Epithelial cell of prostate (primary cell): ENCODE measurements at regions not wholly inside any gene's neighbourhood (a gene's known extent, or its start where the extent isn't known, plus 50 kb on each side); places are given as distances from the start of the nearest gene placed in this dataset.
"Not testable (repeated sequence)": the region's sequence is repeated elsewhere in the genome, so short reads cannot be mapped to it uniquely, and the experiment has no call there.

Experiments used
- DNase-seq: peaks from one replicate; pipeline ENCODE4 v3.0.0-alpha.2; 2011; ENCODE audit warnings: low read depth, low spot score
- H3K27ac ChIP-seq: fragments of 450-650 bp; 2 replicates; pipeline ENCODE4 v1.5.1; 2017; ENCODE audit warnings: mild to moderate bottlenecking

DNA sequence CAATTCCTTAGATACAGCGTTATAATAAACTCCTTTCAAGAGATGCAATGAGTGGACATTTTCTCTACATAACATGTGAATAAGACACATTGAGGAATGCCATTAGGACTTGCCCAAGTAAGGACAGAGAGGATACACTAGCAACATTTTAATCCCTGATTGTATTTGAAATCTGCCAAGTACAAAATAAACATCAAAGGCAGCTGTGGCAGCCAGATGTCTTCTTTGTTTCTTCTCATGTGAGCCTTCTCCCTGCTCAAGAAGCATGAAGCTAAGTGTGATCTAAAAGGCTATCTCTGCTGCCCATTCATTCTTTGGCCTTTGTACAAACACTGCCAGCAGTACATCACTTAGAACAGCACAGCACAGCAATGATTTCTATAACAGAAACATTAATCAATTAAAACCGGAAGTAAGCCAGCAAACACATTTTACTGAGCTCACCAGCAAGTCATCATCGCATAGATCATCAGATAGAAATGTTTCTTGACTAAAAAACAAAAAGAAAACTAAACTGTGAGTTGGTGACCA, 364.0 kb downstream of the CNTN6 start:
- no peak overlapping the region for H3K27ac ChIP-seq
- no peak for DNase-seq

DNA sequence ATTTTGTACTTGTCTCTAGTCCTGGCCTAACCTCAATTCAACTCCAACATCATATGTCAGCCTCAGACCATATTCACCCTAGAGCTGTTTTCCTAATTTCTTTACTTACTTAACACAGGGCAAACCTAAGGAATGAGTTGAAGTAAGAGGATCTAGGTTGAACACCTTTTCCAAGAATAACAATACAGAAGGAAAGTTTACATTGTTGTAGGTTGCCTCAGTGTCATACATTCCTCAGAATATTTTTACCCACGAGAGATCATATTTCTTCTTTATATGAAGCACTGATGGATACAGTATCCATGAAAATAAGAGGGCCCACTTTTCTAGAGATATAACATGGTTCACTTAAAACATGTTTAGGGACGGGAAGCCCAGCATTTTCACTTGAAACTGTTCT, 369.5 kb downstream of the CNTN6 start:
- DNase-seq = no peak
- no peak overlapping the region for H3K27ac ChIP-seq

DNA sequence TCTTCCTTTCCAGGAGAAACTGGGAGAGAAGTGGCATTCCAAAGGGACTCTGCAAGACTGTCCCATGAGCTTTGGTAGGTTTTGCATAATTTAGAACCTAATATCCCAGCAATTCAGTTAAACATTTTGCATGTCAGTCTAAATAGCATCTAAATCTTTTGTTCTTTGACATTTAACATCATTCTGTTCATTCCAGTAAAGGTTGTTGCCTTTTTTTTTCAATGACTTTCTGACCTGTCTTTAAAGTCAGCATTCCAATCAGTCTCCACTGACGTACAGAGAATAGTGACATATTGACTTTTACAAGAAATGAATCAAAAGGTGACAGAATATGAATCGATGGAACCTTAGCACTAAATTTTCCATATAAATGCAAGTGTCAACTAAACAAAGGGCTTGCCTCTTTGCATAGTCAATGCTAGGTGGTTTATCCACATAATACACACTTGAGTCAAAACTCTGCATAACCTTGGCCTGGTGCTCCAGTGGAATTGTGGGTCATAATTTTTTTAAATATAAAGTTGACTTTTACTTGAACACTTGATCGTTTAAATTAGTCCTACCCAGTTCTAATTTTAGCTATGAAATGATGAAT, 370.1 kb downstream of the CNTN6 start:
- DNase-seq = no peak
- H3K27ac ChIP-seq = no peak overlapping the region

DNA sequence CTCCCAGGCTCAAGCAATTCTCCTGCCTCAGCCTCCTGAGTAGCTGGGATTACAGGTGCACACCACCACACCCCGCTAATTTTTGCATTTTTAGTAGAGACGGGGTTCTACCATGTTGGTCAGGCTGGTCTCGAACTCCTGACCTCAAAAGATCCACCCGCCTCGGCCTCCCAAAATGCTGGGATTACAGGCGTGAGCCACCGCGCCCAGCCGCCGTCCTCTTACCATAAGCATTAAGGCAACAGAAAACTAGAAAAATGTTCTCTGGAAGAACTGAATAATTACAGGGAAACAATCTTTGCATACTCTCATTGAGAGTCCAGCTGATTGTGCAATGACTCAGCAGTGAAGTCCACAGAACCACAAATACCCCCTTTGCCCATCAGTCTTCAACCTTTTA, 372.3 kb downstream of the CNTN6 start:
- DNase-seq, H3K27ac ChIP-seq: not testable (repeated sequence)

GRCh38 chr3:1468145-1468544, 375.3 kb downstream of the CNTN6 start:
- no peak overlapping the region for H3K27ac ChIP-seq
- DNase-seq = no peak

- DNase-seq = no peak
- H3K27ac ChIP-seq = no peak overlapping the region
Observed at GRCh38 chr3:1469248-1469647, 376.4 kb downstream of the CNTN6 start.

GRCh38 chr3:1469687-1470086, 376.9 kb downstream of the CNTN6 start:
- no peak for DNase-seq

GRCh38 chr3:1477669-1478068, 384.8 kb downstream of the CNTN6 start:
- no peak overlapping the region for H3K27ac ChIP-seq
- DNase-seq = no peak

More at GRCh38 chr3:1469687-1470086, 376.9 kb downstream of the CNTN6 start:
- no peak overlapping the region for H3K27ac ChIP-seq

GRCh38 chr3:1495466-1495865, 402.6 kb downstream of the CNTN6 start:
- no peak overlapping the region for H3K27ac ChIP-seq
- no peak for DNase-seq

- no peak overlapping the region for H3K27ac ChIP-seq
- DNase-seq = no peak
Observed at GRCh38 chr3:1499694-1500093, 406.9 kb downstream of the CNTN6 start.

DNA sequence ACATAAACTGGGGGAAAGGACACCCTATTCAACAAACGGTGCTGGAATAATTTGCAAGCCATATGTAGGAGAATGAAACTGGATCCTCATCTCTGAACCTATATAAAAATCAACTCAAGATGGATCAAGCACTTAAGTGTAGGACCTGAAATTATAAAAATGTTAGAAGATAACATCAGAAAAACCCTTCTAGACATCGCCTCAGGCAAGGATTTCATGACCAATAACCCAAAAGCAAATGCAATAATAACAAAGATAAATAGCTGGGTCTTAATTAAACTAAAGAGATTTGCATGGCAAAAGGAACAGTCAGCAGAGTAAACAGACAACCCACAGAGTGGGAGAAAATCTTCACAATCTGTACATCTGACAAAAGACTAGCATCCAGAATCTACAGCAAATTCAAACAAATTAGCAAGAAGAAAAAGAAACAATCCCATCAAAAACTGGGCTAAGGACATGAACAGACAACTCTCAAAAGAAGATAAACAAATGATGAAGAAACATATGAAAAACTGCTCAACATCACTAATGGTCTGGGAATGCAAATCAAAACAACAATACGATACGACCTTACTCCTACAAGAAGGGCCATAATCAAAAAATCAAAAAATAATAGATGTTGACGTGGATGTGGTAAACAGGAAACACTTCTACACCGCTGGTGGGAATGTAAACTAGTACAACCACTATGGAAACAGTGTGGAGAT, 408.7 kb downstream of the CNTN6 start:
- DNase-seq = no peak
- H3K27ac ChIP-seq = no peak overlapping the region

DNA sequence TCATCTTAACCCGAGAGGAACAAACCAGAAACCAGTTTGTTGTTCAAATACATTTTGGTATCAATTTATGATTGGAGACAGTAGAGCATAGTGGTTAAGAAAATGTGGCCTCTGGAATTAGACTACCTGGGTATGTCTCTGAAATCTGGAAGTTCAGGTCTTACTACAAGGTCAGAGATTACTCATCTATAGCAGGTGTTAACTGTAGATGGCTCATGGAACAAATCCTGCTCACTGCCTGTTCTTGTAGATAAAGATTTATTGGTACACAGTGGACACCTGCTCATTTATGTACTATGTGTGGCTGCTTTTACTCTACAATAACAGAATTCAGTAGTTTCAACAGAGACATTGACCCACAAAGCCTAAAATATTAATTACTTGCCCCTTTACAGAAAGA, 413.3 kb downstream of the CNTN6 start:
- DNase-seq = peak; percentile 3
- no peak overlapping the region for H3K27ac ChIP-seq

- DNase-seq = no peak
- H3K27ac ChIP-seq = no peak overlapping the region
Observed at GRCh38 chr3:1513662-1514061, 420.8 kb downstream of the CNTN6 start.

- H3K27ac ChIP-seq = no peak overlapping the region
- no peak for DNase-seq
Observed at GRCh38 chr3:1515882-1516281, 423.1 kb downstream of the CNTN6 start.

- DNase-seq = no peak
Observed at GRCh38 chr3:1527786-1528185, 435.0 kb downstream of the CNTN6 start.

GRCh38 chr3:1528621-1529020, 435.8 kb downstream of the CNTN6 start:
- no peak for DNase-seq
- H3K27ac ChIP-seq = no peak overlapping the region

More at GRCh38 chr3:1527786-1528185, 435.0 kb downstream of the CNTN6 start:
- no peak overlapping the region for H3K27ac ChIP-seq

DNA sequence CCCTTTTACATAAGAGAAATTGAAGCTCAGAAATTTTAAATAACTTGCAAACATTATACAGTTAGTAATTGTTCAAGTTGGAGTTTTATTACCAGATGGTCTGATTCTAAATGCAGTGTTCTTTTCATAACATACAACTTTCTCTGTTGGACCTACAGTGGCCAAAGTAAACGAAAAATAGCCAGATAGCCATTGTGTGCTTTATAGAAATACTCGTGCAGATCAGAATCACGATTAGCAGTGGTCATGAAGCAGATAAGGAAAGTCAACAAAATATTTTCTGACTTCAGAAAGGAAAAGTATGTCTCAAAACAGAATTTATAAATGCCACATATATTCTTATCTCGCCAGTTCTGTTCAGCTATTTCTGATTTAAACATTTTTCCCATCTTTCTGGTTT, 436.9 kb downstream of the CNTN6 start:
- no peak overlapping the region for H3K27ac ChIP-seq
- DNase-seq = no peak

- DNase-seq = no peak
Observed at GRCh38 chr3:1531981-1532380, 439.2 kb downstream of the CNTN6 start.

DNA sequence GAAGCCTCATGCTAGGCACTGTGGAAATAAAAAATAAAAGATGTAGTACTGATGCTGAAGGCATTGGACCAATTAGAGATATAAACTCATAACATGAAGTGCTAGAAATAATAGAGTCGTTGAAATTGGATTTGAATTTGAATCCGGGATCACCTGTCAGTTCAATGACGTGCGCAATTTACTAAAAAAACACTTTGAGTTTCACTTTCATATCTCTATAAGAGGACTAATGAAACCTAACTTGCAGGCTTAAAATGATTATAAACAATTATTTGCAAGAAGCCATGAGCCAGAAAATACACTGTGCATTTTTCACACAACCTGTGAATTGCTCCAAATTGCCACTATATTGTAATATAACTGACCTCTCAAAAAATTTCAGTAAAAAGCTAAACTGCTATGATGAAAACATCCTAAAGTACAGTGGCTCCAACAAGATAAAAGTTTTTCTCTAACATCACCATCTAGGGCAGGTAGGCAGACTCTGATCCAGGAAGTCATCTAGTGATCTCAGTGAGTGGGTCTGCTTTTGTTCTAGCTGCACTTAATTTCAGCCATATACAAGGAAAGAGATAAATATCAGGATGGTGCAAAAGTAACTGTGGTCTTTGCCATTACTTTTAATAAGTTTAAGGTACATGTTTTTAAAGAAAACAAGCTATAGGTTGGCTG, 440.2 kb downstream of the CNTN6 start:
- DNase-seq = no peak
- H3K27ac ChIP-seq = no peak overlapping the region

More at GRCh38 chr3:1531981-1532380, 439.2 kb downstream of the CNTN6 start:
- no peak overlapping the region for H3K27ac ChIP-seq

GRCh38 chr3:1533763-1534162, 440.9 kb downstream of the CNTN6 start:
- DNase-seq = no peak
- no peak overlapping the region for H3K27ac ChIP-seq

- no peak overlapping the region for H3K27ac ChIP-seq
- no peak for DNase-seq
Observed at GRCh38 chr3:1534252-1534651, 441.4 kb downstream of the CNTN6 start.
